ENCODE measurements at regions not wholly inside any gene's neighbourhood (a gene's known extent, or its start where the extent isn't known, plus 50 kb on each side); places are given as distances from the start of the nearest gene placed in this dataset.

DNA sequence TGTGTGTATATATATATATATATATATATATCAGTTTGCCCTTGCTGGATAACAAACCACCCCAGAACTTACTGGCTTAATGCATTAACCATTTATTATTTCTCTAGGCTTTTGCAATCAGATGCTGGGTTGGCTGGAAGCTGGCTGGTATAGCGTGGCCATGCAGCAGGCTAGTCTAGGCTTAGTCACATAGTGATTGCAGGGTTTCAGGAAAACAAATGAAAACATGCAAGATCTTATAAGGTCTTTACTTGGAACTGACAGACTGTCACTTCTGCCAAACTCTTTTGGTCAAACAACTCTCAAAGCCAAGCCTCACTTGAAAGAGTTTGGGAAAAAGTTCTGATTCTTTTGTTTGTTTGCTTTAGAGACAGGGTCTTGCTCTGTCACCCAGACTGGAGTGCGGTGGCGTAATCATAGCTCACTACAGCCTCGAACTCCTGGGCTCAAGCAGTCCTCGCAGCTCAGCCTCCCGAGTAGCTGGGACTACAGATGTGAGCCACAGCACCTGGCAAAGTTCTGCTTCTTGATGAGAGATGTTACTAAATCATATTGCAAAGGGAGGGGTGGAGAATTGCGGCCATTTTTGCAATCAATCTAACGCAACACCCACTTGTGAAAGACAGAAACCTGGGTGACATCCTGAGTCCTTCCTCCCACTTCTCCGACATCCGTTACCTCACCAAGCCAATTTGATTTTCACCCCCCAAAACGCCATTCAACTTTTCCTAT is 58.7 kb upstream of the SMOX start:
- Histone ChIP-seq H3K4me3 (ENCODE audit: low read length) (no peak overlapping the region), H3K9me3 (ENCODE audit: control insufficient read depth, insufficient read depth, low read length) (no peaks in the 10 kb centered on the region)

GRCh38 chr20:4088766-4089165 is 59.9 kb upstream of the SMOX start:
- Histone ChIP-seq H3K4me3 (ENCODE audit: low read length) (no peak overlapping the region), H3K9me2 (replicated peaks; ENCODE audit: control insufficient read depth, low read length) (no peaks in the 10 kb centered on the region), H3F3A (ENCODE audit: control insufficient read depth, insufficient read depth) (0 out of 2 replicates have a peak, but pooled peaks cover 2% of the 10 kb centered on the region), H3K4me1 (ENCODE audit: control insufficient read depth, low read length) (peaks cover 11% of the 10 kb centered on the region), H3K4me2 (ENCODE audit: low read length) (no peak overlapping the region), H3K79me2 (ENCODE audit: control insufficient read depth, low read length) (no peaks in the 10 kb centered on the region), H3K36me3 (ENCODE audit: control insufficient read depth, low read length) (no peaks in the 10 kb centered on the region), H3K27me3 (ENCODE audit: control insufficient read depth, low read length) (no peaks in the 10 kb centered on the region), H4K20me1 (ENCODE audit: control insufficient read depth, insufficient read depth, low read depth, low read length) (no peaks in the 10 kb centered on the region), H3K9me3 (ENCODE audit: control insufficient read depth, insufficient read depth, low read length) (no peaks in the 10 kb centered on the region), H3K27ac (ENCODE audit: low read depth, low read length) (no peak overlapping the region)
- TF ChIP-seq CTCF (IDR thresholded peaks at IDR 0.05; ENCODE audit: low read depth, low read length, poor library complexity, severe bottlenecking) (no peak), EZH2phosphoT487 (IDR thresholded peaks at IDR 0.05; ENCODE audit: borderline replicate concordance, low read length) (no peak)

More for the DNA sequence above, 58.7 kb upstream of the SMOX start:
- Histone ChIP-seq H3K9me2 (replicated peaks; ENCODE audit: control insufficient read depth, low read length) (no peaks in the 10 kb centered on the region), H3K79me2 (ENCODE audit: control insufficient read depth, low read length) (no peaks in the 10 kb centered on the region), H4K20me1 (ENCODE audit: control insufficient read depth, insufficient read depth, low read depth, low read length) (no peaks in the 10 kb centered on the region), H3K4me1 (ENCODE audit: control insufficient read depth, low read length) (peaks cover 8% of the 10 kb centered on the region), H3K4me2 (ENCODE audit: low read length) (no peak overlapping the region), H3F3A (ENCODE audit: control insufficient read depth, insufficient read depth) (no peaks in the 10 kb centered on the region), H3K36me3 (ENCODE audit: control insufficient read depth, low read length) (no peaks in the 10 kb centered on the region), H3K27ac (ENCODE audit: low read depth, low read length) (no peak overlapping the region), H3K27me3 (ENCODE audit: control insufficient read depth, low read length) (no peaks in the 10 kb centered on the region)
- no peak for TF ChIP-seq EZH2phosphoT487 (IDR thresholded peaks at IDR 0.05; ENCODE audit: borderline replicate concordance, low read length)
- no peak for TF ChIP-seq CTCF (IDR thresholded peaks at IDR 0.05; ENCODE audit: low read depth, low read length, poor library complexity, severe bottlenecking)

DNA sequence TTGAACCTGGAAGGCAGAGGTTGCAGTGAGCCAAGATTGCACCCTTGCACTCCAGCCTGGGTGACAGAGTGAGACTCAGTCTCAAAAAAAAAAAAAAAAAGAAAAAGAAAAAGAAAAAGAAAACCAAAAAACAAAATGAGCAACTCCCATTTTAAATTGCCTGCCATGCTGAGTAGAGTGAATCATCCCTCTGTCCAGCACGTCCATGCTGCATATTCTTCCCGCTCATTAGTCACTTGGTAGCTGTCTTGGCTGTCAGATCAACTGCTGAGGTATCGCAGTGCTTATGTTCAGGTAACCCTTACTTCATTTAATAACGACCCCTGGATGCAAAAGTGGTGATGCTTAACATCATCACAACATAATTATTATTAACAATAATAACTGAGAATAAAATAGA is 60.7 kb upstream of the SMOX start:
- Histone ChIP-seq H3K4me3 (ENCODE audit: low read length) (no peak overlapping the region), H3K9me2 (replicated peaks; ENCODE audit: control insufficient read depth, low read length) (no peaks in the 10 kb centered on the region), H4K20me1 (ENCODE audit: control insufficient read depth, insufficient read depth, low read depth, low read length) (no peaks in the 10 kb centered on the region), H3K27me3 (ENCODE audit: control insufficient read depth, low read length) (no peaks in the 10 kb centered on the region), H3K27ac (ENCODE audit: low read depth, low read length) (no peak overlapping the region), H3K36me3 (ENCODE audit: control insufficient read depth, low read length) (no peaks in the 10 kb centered on the region), H3K4me2 (ENCODE audit: low read length) (no peak overlapping the region), H3F3A (ENCODE audit: control insufficient read depth, insufficient read depth) (0 out of 2 replicates have a peak, but pooled peaks cover 2% of the 10 kb centered on the region), H3K4me1 (ENCODE audit: control insufficient read depth, low read length) (peaks cover 14% of the 10 kb centered on the region), H3K79me2 (ENCODE audit: control insufficient read depth, low read length) (no peaks in the 10 kb centered on the region), H3K9me3 (ENCODE audit: control insufficient read depth, insufficient read depth, low read length) (no peaks in the 10 kb centered on the region)
- TF ChIP-seq EZH2phosphoT487 (IDR thresholded peaks at IDR 0.05; ENCODE audit: borderline replicate concordance, low read length) (no peak), CTCF (IDR thresholded peaks at IDR 0.05; ENCODE audit: low read depth, low read length, poor library complexity, severe bottlenecking) (no peak)
